Right lobe of liver (tissue), 4 donors: ENCODE measurements at regions not wholly inside any gene's neighbourhood (a gene's known extent, or its start where the extent isn't known, plus 50 kb on each side); places are given as distances from the start of the nearest gene placed in this dataset.

Experiments
- POLR2A ChIP-seq: fragments of 450-650 bp; IDR thresholded peaks from one replicate; pipeline ENCODE4 v1.6.1; 2017; ENCODE audit warnings: antibody characterized with exemption, mild to moderate bottlenecking
- TF ChIP-seq, protein P1 (sequence below), 4 donors: fragments of 200-600 bp in 3 of 4; fragments of 450-650 bp in 1 of 4; IDR thresholded peaks; one replicate each; pipeline versions ENCODE4 v1.5.1 to v1.8.0; 2016 to 2022; ENCODE audit warnings: antibody characterized with exemption in 4 of 4, mild to moderate bottlenecking in 2 of 4
- donor health status: DM: no; HTN: no; CAD: no.
- donor health status: DM: no; HTN: no; CAD: no.
- donor health status: DM: no; HTN: yes; CAD: no.

DNA sequence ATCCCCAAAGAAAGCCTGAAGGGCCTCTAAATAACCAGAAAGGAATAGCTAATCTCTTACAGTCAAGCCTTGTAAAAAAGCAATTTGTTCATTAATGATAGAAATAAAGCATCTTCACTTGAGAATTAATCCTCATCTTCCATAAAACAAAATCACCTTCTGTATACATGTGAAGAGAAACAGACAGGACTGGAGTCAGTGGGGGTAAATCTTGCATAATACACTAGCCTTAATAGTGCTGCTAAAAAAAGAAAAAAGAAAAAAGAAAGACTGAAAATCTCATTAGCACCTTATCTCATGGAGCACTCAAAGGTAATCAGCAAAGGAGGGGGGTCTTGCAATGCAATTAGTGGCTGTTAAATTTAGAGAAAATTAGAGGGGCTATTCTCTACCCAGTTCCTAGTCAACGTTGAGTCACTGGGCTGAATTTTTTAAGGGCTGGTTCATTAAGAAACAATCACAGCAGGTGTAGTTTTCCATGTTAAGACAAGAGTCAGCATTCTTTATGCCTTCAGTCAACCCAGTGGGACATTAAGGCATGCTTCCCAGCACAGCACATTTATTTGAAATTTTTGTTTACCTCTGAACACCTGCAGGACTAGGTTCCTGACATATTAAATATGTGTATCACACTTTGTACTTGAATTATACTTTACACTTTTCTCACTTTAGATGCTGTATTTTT lies 1455.7 kb upstream of the CELF2 start:
- TF ChIP-seq, protein P1, sequence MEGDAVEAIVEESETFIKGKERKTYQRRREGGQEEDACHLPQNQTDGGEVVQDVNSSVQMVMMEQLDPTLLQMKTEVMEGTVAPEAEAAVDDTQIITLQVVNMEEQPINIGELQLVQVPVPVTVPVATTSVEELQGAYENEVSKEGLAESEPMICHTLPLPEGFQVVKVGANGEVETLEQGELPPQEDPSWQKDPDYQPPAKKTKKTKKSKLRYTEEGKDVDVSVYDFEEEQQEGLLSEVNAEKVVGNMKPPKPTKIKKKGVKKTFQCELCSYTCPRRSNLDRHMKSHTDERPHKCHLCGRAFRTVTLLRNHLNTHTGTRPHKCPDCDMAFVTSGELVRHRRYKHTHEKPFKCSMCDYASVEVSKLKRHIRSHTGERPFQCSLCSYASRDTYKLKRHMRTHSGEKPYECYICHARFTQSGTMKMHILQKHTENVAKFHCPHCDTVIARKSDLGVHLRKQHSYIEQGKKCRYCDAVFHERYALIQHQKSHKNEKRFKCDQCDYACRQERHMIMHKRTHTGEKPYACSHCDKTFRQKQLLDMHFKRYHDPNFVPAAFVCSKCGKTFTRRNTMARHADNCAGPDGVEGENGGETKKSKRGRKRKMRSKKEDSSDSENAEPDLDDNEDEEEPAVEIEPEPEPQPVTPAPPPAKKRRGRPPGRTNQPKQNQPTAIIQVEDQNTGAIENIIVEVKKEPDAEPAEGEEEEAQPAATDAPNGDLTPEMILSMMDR (IDR thresholded peaks at IDR 0.05): no peak
- TF ChIP-seq POLR2A: no peak
